ENCODE measurements at regions not wholly inside any gene's neighbourhood (a gene's known extent, or its start where the extent isn't known, plus 50 kb on each side); places are given as distances from the start of the nearest gene placed in this dataset.

DNA sequence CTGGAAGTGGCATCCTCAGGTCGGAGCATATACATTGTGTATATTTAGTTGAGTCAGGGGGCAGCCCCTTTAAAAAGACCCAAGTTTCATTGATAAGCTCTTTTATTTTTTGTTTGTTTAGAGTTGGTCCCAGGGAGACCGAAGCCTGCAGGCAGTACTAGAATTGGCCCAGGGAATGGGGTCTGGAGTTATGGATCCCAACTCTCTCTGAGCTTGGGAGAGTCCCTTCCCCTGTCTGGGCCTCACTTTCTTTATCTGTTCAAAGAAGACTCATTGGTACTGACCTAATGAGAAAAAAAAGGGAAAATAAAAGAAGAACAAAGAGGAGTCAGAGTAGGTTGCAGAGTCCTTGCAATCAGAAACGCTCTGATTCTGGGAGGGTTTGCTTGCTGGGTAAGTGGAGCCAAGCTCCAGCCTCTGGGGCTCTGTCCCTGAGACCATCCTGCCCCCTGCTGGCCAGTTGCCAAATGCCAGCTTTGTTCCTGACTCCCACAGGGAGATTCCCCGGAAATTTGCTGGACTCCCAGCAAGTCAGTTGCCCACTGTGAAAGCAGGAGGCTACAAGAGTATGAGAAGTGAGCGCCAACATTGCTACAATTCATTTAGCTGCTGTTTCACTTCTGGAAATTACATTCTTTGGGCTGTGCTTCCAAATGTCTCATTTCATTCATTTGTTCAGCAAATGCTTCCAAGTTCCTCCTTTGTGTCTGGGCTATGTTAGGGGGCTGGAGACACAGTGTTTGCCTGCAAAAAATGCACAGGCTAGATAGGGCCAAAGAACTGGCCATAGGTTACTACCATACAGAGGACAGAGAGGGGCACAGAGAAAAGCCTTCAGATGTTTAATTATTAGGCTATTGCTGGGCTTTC, 156.2 kb downstream of the MELK start:
- peak; percentile 46 for DNase-seq (ENCODE audit: extremely low read depth, low read depth)

DNA sequence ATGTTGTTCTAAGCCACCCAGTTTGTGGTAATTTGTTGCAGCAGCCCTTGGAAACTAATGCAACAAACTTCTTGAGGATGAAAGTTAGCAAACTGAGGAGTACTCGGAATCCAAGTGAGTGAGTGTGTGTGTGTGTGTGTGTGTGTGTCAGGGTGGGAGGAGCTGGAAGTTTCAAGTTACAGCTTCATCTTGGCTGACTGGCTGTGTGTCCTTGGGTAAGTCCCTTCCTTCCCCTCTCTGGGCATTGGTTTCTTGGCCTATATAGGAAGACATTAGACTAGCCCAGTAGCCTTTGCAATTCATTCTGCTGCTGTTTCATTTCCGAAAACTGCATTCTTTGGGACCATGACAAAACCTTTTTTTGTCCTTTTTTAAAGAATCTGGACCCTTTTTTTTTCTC, 157.2 kb downstream of the MELK start:
- no peak for DNase-seq (ENCODE audit: extremely low read depth, low read depth)

DNA sequence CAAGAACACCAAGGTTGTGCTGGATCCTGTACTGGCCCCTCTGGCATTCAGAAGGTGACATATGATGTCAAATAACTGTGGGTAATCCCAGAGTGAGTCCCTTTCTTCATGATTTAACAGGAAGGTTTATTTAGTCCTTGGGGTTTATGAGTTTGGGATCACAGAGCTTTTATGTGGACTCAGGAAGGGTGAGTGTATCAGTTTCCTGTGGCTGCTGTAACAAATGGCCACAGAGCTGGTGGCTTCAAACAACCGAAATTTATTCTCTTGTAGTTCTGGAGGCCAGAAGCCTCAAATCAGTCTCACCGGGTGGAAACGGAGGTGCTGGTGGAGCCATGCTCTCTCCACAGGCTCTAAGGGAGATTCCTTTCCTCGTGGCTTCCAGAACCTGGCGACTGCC, 157.7 kb downstream of the MELK start:
- DNase-seq (ENCODE audit: extremely low read depth, low read depth): no peak

DNA sequence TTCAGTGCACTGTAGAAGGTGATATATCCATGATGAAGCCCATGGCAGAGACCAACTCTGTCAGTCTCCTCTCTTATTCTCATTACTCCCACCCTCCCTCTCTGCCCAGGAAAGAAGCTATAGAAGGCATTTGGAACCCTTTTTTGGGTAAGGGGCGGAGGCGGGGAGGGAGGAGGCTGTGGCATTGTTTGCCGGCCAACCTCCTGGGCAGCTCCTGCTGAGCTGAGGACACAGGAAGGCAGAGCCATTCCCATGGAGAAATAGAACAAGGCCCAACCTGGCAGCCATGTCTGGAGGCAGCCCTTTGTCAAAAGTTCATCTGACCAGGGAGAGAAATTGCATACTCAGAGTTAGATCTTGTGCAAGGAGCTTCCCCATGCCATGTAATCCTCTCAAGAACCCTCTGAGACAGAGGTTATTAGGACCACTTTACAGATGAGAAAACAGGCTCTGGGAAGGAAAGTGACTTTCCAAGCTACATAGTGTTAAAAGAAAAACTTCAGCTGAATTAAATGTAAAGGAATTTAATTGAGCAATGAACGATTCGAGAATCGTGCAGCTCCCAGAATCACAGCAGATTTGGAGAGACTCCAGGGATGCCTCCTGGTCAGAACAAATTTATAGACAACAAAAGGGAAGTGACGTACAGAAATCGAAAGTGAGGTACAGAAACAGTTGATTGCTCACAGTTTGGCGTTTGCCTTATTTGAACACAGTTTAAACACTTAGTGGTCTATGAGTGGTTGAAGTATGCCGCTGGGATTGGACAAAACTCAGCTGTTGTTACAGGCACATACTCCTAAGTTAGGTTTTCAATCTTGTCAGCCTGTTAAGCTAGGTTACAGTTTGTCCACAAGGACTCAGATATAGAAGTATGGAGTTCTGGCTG, 158.6 kb downstream of the MELK start:
- no peak for DNase-seq (ENCODE audit: extremely low read depth, low read depth)

DNA sequence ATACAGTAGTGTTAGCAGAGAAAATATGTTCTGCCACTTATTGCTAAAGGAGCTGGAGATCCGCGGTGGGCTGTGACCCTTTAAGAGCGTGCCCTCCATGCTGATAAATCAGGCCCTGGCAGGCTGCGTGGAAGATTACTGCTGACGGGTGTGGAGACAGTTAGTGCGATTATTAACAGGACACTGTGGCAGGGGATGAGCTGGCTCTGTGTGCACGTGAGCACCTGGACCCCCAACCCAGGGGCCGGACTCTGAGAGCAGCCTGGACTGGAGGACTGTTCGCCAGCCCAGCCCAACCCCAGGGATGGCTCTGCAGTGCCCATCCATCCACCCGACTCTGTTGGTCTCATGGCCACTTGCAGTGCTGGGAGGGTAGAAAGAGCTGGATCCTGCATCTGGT, 162.0 kb downstream of the MELK start:
- no peak for DNase-seq (ENCODE audit: extremely low read depth, low read depth)

DNA sequence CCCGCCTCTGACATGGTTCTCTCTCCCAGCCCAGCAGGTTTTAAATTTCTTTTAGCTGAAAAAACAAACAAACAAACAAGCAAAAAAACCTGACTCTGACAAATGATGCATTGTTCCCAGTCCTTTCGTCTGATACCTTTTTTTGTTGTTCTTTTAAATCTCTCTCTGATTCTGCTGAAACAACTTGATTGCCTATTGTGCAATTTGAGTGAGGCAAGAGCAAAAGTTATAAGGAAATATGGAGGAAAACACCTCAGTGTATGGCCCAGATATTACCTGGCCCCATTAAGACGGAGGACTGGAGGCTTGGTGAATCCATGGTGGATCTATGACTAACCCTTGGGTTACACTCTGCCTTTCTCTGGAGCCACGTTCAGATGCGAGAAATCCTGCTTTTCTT, 164.0 kb downstream of the MELK start:
- no peak for DNase-seq (ENCODE audit: extremely low read depth, low read depth)

DNA sequence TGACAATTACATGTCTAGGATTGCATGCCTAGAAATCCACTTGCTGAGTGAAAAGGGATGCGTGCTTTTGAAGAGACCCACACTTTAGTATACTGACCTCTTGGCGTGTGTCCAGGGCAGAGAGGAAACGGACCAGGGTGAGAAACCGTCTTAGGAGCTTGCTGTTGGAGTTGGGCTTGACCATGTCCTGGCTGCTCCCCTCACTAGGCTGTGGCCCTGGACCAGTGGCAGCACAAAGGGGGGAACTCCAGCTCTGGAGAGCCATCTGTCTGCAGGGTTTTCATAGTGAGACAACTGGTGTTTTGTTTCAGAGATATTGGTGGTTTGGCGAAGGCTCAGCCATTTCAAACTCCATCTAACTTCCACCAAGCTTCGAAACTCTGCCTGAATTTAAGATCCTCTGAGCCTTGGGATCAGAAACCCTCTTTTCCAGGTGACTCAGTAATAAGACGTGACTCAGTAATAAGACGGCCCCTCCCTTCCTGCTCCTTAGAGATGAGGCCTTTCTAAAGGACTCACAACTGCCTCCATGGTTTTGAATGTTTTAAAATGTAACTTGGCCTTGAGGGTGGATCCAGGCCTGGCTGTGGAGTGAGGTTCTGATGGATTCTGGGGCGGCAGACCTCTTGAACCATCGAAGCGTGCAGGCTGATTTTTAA, 165.8 kb downstream of the MELK start:
- no peak for DNase-seq (ENCODE audit: extremely low read depth, low read depth)

DNA sequence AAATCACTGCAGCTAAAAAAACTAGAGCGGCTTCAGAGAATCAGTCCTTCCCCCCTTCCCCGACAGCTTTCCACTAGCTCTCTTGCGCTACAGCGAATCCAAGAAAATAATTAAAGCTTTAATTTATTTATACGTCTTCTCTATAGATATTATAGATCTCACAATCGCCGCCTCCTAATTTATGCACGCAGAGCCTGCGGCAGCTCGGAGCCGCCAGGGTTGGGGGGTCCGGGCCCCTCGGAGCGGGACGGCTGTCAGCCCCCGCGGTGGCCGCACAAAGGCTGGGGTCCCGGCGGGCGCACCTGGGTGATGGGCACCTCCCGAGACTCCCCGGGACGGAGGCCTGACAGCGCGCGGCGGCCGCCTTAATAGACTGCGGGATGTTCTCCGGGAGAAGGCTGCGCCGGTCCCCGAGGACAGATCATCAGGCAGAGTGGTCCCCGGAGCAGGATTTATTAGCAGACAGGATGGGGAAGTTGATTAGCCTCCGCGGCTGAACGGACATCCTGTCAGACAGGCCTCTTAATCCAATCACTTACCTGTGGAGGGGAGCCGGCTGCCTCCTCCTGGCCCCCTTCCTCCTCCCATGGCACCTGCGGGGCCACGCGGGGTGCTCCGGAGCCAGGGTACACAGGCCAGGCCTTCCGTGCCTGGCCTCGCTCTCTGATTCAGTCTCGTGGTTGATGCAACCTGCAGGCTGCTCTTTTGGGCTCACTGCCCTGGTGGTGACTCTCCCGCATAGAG, 166.8 kb downstream of the MELK start:
- no peak for DNase-seq (ENCODE audit: extremely low read depth, low read depth)

DNA sequence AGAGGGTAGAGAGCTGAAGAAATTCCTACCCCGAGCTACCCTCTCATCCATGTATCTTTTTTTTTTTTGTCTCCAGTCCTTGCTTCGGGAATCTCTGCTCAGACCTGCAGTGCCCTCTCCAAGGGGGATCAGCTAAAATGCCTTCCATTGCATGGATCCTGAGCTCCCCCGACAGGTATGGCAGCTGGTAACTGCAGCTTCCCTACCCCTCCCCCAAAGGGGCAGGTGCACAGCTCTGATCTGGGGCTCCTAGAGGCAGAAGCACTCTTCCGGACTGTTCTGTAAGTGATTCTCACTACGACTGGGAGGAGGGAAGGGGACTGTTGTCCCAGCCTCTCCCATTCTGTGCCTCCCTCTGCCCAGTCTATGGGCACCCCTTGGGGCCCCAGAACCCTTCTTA, 169.6 kb downstream of the MELK start:
- no peak for DNase-seq (ENCODE audit: extremely low read depth, low read depth)

DNA sequence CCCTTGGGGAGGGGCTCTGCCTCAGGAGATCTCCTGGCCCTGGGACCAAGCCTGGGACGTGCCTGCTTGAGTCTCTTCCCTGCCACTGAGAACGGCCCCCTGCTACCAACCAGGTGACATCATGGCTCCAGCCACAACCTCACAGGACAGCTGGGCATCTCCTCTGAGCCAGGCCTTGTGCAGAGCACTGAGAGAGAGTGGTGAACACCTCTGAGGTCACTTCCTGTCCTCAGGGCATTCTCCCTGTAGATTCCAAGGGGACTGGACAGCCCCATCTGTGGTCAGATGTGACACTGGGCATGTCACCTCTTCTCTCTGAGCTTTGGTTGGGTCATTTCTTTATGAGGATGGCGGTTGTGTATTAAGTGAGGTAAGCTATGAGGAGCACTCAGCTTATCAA, 172.0 kb downstream of the MELK start:
- DNase-seq (ENCODE audit: extremely low read depth, low read depth): no peak

DNA sequence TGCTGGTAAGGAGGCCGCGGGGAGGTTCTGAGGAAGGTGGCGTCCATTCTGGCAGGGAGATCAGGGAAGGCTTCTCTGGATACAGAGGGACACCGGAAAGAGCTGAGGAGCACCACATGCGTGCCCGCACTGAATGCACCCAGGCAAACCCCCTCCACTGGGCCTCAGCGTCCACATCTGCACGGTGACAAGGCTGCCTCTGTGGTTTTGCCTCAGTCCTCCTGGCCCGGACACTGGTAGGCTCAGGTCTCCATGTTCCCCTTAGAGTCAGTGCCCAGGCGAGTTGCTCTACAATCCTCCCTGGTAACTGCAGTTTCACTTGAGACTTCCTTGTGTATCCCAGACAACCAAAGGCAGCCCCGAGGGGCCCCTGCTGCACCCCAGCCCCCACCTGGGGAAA, 173.3 kb downstream of the MELK start:
- no peak for DNase-seq (ENCODE audit: extremely low read depth, low read depth)

DNA sequence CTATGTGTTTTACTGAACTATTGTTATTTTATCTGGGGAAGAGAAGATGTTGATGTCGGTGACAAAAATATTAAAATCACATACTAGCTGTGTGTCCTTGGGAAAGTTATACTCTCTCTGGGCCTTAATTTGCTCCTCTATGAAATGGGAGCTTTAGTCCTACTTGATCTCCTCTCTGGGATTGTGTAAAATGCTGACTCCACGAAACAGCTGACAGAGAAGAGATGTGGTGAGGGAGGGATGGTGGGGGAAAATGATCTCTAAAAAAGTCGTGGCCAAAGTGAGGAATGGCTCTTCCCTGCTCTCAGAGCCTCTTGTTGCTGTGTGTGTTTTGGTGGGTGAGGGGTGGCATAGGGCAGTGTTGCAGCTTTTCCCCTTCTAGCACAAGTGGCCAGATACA, 173.7 kb downstream of the MELK start:
- DNase-seq (ENCODE audit: extremely low read depth, low read depth): no peak

DNA sequence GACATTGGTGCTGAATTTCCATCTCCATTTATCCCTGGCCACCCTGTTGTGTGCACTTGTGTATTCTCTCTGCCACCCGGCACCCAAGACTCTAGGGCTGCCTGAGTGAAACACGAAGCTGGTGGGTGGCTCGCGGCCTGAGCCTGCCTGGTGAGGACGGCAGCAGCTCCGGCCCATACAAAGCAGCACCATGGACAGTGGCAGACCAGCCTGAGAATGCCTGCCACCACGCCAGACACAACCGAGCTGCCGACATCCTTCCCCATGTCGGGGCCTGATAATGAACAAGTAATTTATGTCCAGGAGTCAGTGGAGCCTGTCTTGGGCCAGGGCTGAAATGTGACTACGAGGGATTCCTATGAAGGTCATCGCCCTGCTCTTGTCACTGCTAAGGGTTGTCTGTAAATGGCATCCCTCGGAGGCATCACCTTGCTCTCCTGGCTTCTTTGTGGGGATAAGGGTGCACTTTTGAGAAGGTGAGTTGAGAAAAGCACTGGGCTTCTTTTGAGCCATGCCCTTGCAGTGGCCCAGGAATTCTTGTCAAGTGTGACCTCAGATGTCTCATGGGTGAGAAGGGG, 175.7 kb downstream of the MELK start:
- peak; percentile 20 for DNase-seq (ENCODE audit: extremely low read depth, low read depth)

DNA sequence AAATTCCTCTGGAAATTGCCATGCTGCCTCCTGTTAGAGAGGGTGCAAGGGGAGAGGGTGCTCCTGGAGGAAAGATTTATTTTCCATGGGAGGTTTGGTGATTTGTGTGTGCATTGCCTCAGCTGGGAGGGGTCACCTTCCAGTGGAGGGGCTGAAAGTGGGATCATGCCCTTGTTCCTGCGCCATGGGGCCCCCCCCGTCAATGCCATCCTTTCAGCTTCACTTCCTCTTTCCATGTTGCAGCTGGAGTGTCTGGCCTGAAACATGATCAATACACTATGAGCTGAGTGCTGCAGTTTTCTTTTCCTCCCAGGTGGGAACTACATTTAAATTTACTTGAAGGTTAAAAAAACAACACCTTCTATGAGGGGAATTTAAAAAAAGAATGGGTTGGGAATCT, 176.8 kb downstream of the MELK start:
- no peak for DNase-seq (ENCODE audit: extremely low read depth, low read depth)

DNA sequence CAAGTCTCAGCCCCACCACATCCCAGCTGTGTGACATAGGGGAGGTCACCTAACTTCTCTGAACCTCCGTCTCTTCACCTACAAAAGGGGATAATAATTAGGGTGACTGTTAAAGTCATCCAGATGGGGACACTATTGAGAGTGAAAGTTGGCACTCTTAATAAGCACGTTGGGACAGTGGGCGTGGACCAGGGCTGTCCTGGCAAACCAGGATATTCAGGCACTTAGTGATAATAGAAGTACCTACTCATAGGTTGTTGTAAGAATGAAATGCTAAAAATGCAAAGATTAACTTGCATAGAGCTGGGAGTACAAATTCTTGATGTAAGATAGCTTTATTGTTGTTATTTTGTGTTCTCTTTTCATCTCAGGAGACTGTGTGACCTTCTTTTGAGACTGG, 177.9 kb downstream of the MELK start:
- DNase-seq (ENCODE audit: extremely low read depth, low read depth): no peak

DNA sequence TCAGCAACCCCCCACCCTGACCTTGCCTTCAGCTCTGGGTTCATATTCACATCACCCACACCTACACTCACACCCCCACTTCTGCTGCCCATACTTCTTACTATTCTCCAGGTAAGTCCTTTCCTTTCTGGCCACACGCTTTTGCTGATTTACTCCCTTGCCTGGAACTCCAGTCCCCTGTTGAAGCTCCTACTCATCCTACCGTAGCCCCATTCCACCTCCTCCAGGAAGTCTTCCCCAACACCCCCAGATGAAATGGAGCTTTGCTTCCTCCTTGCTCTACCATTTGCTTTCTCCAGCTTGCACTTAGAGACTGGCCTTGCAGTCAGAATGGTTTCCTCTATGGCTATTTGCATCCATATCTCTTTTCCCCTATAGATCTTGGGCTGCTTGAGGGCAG, 182.3 kb downstream of the MELK start:
- DNase-seq (ENCODE audit: extremely low read depth, low read depth): no peak

DNA sequence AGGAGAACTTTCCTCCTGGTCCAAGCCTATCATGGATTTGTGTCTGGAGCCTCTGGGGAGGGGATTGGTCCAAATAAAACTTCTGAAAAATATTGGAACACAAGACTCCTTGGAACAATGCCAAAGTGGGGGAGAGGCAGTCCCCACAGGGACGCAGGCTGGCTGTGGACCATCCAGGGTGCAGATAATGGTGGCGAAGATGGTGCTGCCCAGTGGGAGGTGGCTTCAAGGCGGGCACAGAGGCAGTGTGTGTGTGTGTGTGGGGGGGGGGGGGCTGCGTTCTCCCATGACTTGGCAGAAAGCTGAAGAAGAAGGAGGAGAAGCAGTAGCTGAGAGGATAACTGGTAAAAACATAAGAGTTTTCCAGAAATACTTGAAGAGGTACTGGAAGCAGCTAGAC, 186.4 kb downstream of the MELK start:
- DNase-seq (ENCODE audit: extremely low read depth, low read depth): no peak

DNA sequence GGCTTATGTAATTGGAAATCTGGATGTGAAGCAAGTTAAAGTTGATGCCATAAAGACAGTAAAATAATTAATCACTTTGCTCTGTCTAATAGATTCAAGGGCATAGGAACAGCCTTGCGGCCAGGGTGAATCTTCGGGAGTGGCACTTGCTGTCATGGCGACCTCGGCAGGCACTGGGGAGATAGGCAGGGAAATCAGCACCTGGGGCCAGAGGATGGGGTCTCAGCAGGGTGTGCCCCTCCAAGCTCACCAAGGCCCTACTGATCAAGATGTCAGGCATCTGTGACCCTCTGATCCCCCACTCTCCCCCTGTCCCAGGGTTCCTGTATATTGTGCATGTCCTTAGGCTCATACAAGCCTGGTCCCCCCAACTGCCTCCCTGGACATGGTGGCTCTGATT, 187.3 kb downstream of the MELK start:
- DNase-seq (ENCODE audit: extremely low read depth, low read depth): no peak

DNA sequence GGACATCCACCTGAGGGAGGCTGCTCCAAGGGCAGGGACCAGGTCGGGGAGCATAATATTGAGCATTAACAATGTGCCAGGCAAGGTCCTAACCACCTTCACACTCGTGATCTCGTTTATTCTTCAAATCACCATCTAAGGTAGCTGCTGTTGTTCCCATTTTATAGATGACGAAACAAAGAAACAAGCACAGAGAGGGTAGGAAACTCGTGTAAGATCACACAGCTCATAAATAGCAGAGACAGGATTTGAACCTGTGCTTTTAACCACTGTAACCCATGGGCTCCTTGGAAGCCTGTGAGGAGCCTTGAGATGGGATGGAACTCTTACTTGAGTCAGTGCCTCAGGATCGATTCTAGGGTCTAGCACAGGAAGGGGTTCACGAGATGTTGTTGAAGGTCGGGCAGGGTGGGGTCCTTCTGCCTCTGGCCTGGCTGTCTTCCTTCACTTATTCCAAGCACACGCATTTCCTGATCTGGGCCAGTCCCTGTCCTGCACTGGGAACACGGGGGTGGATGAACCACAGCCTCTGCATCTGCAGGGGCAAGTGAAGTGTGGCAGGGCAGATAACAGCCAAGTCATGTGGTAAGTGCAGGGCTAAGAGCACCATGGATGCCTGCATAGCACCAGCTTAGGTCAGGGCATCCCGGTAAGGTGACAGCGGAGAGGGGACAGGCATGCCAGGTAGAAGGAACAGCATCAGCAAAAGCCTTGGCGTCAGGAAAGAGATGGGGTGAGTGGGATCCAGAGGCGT, 188.1 kb downstream of the MELK start:
- DNase-seq (ENCODE audit: extremely low read depth, low read depth): no peak

DNA sequence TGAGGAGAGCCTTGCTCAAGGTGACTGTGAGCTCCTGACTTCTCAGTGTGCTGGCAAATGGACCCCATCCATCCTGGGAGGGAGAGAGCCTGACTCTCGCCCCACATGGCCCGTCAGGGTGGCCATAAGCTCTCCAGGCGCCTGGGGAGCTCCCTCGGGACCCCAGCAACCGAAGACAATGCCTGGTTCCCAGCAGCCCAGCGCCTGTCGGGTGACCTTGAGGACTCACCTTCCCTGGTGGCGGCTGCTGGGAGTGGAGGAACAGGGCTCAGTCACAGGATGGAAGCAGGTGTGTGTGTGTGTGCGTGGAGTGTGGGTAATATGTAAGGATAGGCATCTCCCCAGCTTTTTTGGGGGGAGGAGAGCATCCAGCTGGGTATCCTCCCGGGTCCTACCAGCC, 190.3 kb downstream of the MELK start:
- no peak for DNase-seq (ENCODE audit: extremely low read depth, low read depth)

Data from NCI-H460 (cell line).